ENCODE measurements at regions not wholly inside any gene's neighbourhood (a gene's known extent, or its start where the extent isn't known, plus 50 kb on each side); places are given as distances from the start of the nearest gene placed in this dataset.

GRCh38 chr6:152905551-152906299 is 77.1 kb downstream of the FBXO5 start:
- no peak for DNase-seq (ENCODE audit: low read depth)

- DNase-seq (ENCODE audit: low read depth) = no peak
Measured at GRCh38 chr6:152909241-152909640, 73.6 kb downstream of the FBXO5 start.

- DNase-seq (ENCODE audit: low read depth) = no peak
Measured at GRCh38 chr6:152916035-152916434, 66.8 kb downstream of the FBXO5 start.

- DNase-seq (ENCODE audit: low read depth) = no peak
Measured at GRCh38 chr6:152918991-152919390, 63.9 kb downstream of the FBXO5 start.

- DNase-seq (ENCODE audit: low read depth) = no peak
Measured at GRCh38 chr6:152920016-152920415, 62.8 kb downstream of the FBXO5 start.
